NT2/D1 (cell line): ENCODE measurements at regions not wholly inside any gene's neighbourhood (a gene's known extent, or its start where the extent isn't known, plus 50 kb on each side); places are given as distances from the start of the nearest gene placed in this dataset.

Experiments
- YY1 ChIP-seq: IDR thresholded peaks from 2 replicates; pipeline ENCODE4 v1.6.1; 2011; ENCODE audit not compliant: insufficient read length, insufficient read depth
- ZNF274 ChIP-seq: IDR thresholded peaks from 2 replicates; pipeline ENCODE4 v1.6.1; 2011; ENCODE audit warnings: mild to moderate bottlenecking, low read depth, low read length

GRCh38 chr10:85491652-85492051, 874.9 kb downstream of the GRID1 start:
- TF ChIP-seq ZNF274 (no peak), YY1 (no peak)
